Prostate gland (tissue), 2 donors: ENCODE measurements at regions not wholly inside any gene's neighbourhood (a gene's known extent, or its start where the extent isn't known, plus 50 kb on each side); places are given as distances from the start of the nearest gene placed in this dataset.

ENCODE experiments used
- CTCF ChIP-seq, 4 experiments: fragments of 200-600 bp in 2 of 4; fragments of 450-650 bp in 2 of 4; sonication (generic) in 2 of 4; IDR thresholded peaks; 1 replicate in 3 of 4; 2 replicates in 1 of 4; pipeline ENCODE4 v1.5.1; 2016 to 2019; ENCODE audit warnings: antibody characterized with exemption in 4 of 4, mild to moderate bottlenecking in 2 of 4, moderate library complexity in 2 of 4
- POLR2A ChIP-seq: fragments of 450-650 bp; IDR thresholded peaks from one replicate; pipeline ENCODE4 v1.6.1; 2016; ENCODE audit warnings: antibody characterized with exemption, mild to moderate bottlenecking
- POLR2AphosphoS5 ChIP-seq: sonication (generic); formaldehyde crosslinking; IDR thresholded peaks from one replicate; pipeline ENCODE4 v1.6.1; 2017; ENCODE audit warnings: antibody characterized with exemption

- no peak for TF ChIP-seq CTCF (IDR thresholded peaks at IDR 0.05)
- TF ChIP-seq POLR2AphosphoS5 = no peak
- no peak for TF ChIP-seq POLR2A
These were observed 73.1 kb upstream of the RPS23 start for GRCh38 chr5:82351297-82351696.
